HG02981 (cell line): ENCODE measurements at regions not wholly inside any gene's neighbourhood (a gene's known extent, or its start where the extent isn't known, plus 50 kb on each side); places are given as distances from the start of the nearest gene placed in this dataset.

ENCODE experiments used
- ATAC-seq: cut with Tn5 transposase; IDR thresholded peaks from one replicate; pipeline ENCODE4 v1.9.1; 2021; ENCODE audit warnings: mild to moderate bottlenecking, moderate library complexity; ENCODE audit not compliant: unreplicated experiment

GRCh38 chr6:22457996-22458395, 111.4 kb upstream of the HDGFL1 start:
- ATAC-seq = no peak

GRCh38 chr6:22466665-22467245, 102.6 kb upstream of the HDGFL1 start:
- no peak for ATAC-seq

GRCh38 chr6:22467645-22468044, 101.7 kb upstream of the HDGFL1 start:
- no peak for ATAC-seq

- ATAC-seq = no peak
Observed at GRCh38 chr6:22468256-22468965, 101.0 kb upstream of the HDGFL1 start.

GRCh38 chr6:22470454-22471131, 98.8 kb upstream of the HDGFL1 start:
- ATAC-seq = no peak

GRCh38 chr6:22471132-22471690, 98.2 kb upstream of the HDGFL1 start:
- no peak for ATAC-seq

GRCh38 chr6:22471746-22472145, 97.6 kb upstream of the HDGFL1 start:
- ATAC-seq = no peak

GRCh38 chr6:22473991-22474682, 95.2 kb upstream of the HDGFL1 start:
- ATAC-seq = no peak

GRCh38 chr6:22476811-22477390, 92.5 kb upstream of the HDGFL1 start:
- no peak for ATAC-seq

- ATAC-seq = no peak
Observed at GRCh38 chr6:22497276-22497675, 72.1 kb upstream of the HDGFL1 start.

- no peak for ATAC-seq
Observed at GRCh38 chr6:22499815-22500214, 69.6 kb upstream of the HDGFL1 start.

- no peak for ATAC-seq
Observed at GRCh38 chr6:22506496-22506895, 62.9 kb upstream of the HDGFL1 start.

GRCh38 chr6:22512686-22513427, 56.5 kb upstream of the HDGFL1 start:
- no peak for ATAC-seq

- ATAC-seq = no peak
Observed at GRCh38 chr6:22513667-22514066, 55.7 kb upstream of the HDGFL1 start.

GRCh38 chr6:22519237-22519636, 50.1 kb upstream of the HDGFL1 start:
- ATAC-seq = no peak
